ENCODE measurements at regions not wholly inside any gene's neighbourhood (a gene's known extent, or its start where the extent isn't known, plus 50 kb on each side); places are given as distances from the start of the nearest gene placed in this dataset.

DNA sequence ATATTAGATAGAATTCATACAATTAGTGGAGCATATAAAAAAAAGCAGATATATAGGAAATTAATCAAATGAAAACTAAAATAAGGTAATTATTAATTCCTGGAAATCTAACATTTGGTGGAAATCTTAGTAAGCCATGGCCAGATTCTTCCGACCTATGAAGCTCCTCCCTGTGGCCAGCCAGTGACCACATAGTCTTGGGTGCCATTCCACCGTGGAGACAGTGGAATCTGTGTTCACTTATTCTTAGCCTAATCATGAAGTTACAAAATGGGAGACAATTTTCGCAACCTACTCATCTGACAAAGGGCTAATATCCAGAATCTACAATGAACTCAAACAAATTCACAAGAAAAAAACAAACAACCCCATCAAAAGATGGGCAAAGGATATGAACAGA, 241.9 kb upstream of the FLRT2 start:
- Histone ChIP-seq H3K27ac (no peak overlapping the region), H3K36me3 (no peaks in the 10 kb centered on the region), H3K4me3 (no peak overlapping the region), H3K9me3 (no peaks in the 10 kb centered on the region), H3K27me3 (no peaks in the 10 kb centered on the region), H3K4me1 (no peaks in the 10 kb centered on the region)
- no peak for DNase-seq (ENCODE audit: extremely low spot score in 2 of 2)
- intact Hi-C loops (cut with DNase I) = no loop called here
- TF ChIP-seq, protein P1, sequence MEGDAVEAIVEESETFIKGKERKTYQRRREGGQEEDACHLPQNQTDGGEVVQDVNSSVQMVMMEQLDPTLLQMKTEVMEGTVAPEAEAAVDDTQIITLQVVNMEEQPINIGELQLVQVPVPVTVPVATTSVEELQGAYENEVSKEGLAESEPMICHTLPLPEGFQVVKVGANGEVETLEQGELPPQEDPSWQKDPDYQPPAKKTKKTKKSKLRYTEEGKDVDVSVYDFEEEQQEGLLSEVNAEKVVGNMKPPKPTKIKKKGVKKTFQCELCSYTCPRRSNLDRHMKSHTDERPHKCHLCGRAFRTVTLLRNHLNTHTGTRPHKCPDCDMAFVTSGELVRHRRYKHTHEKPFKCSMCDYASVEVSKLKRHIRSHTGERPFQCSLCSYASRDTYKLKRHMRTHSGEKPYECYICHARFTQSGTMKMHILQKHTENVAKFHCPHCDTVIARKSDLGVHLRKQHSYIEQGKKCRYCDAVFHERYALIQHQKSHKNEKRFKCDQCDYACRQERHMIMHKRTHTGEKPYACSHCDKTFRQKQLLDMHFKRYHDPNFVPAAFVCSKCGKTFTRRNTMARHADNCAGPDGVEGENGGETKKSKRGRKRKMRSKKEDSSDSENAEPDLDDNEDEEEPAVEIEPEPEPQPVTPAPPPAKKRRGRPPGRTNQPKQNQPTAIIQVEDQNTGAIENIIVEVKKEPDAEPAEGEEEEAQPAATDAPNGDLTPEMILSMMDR (IDR thresholded peaks at IDR 0.05) = no peak
- TF ChIP-seq POLR2A (IDR thresholded peaks at IDR 0.05) (no peak), POLR2AphosphoS5 (IDR thresholded peaks at IDR 0.05; ENCODE audit: insufficient read depth in 1 of 2, low read depth in 1 of 2) (no peak)

DNA sequence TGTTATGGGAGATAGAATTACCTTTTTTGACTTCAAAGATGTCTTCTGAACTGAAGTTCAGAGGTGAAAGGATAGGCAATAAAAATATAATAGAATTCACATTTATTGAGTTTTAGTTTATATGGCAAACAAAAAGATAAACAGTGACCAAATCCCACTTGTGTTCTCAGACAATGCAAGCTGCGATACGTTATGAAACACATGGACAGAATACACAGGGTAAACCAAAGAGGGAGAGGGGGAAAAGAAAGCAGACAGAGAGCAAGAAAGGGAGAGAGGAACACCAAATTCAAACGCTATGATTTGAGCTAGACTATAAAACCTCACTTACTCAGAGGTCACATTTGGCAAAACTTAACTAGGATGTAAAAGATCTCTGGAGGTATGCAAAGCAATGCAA, 238.2 kb upstream of the FLRT2 start:
- no peak overlapping the region for H3K27ac ChIP-seq
- H3K4me1 ChIP-seq = no peaks in the 10 kb centered on the region
- no peak overlapping the region for H3K4me3 ChIP-seq
- H3K36me3 ChIP-seq = no peaks in the 10 kb centered on the region
- no peak for DNase-seq (ENCODE audit: extremely low spot score in 2 of 2)
- H3K9me3 ChIP-seq = no peaks in the 10 kb centered on the region
- no peak for TF ChIP-seq POLR2AphosphoS5 (IDR thresholded peaks at IDR 0.05; ENCODE audit: insufficient read depth in 1 of 2, low read depth in 1 of 2)
- TF ChIP-seq POLR2A (IDR thresholded peaks at IDR 0.05) = no peak
- TF ChIP-seq, protein P1 (IDR thresholded peaks at IDR 0.05) = no peak
- no peaks in the 10 kb centered on the region for H3K27me3 ChIP-seq
- intact Hi-C loops (cut with DNase I) = no loop called here

DNA sequence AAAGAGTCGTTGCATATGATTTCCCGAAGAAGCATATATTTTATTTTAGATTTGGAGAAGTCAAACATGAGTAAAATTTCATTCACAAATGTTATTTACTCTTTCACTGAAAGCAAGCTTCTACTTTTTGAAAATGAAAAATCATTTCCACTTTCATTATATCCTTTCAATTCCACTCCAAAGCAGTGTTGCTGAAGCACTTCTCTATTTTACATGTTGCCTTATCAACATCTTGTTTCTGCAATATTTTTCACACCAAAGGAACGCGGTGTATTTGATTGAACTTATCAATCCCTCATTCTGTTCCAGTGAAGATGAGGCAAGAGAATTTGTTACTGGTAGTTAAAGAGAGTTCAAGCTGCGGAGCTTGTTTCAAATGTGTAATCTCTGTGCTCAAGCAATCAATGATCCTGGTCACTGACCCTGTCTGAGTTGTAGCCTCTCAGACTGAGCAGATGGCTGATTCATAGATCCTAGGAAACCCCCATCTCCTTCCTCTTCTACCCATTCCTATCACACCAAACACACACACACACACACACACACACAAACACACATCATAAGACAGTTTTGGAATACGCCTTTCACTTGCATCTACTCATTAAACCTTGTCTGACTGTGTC, 236.2 kb upstream of the FLRT2 start:
- DNase-seq (ENCODE audit: extremely low spot score in 2 of 2) = no peak
- Histone ChIP-seq H3K4me3 (no peak overlapping the region), H3K4me1 (no peaks in the 10 kb centered on the region), H3K27me3 (no peaks in the 10 kb centered on the region), H3K9me3 (no peaks in the 10 kb centered on the region), H3K36me3 (no peaks in the 10 kb centered on the region), H3K27ac (no peak overlapping the region)
- intact Hi-C loops (cut with DNase I) = no loop called here
- TF ChIP-seq, protein P1 (IDR thresholded peaks at IDR 0.05) = no peak
- TF ChIP-seq POLR2AphosphoS5 (IDR thresholded peaks at IDR 0.05; ENCODE audit: insufficient read depth in 1 of 2, low read depth in 1 of 2) (no peak), POLR2A (IDR thresholded peaks at IDR 0.05) (no peak)

DNA sequence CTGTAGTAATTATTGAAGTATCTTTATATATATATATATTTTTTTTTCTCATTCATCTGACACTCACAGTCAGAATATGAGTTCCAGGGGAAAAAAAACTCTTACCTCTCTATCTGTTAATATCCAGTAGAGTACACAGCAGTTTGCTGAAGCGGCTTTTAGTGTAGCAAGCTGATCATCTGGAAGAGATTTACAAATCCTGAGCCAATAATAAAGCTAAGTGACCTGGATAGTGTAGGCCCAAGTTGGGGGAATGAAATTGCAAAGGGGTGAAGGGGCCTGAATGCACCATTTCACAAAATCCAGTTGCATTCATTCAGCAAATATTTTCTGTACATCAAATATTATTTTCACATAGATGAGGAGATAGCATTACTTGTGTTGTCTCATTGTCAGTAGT, 234.6 kb upstream of the FLRT2 start:
- intact Hi-C loops (cut with DNase I) = no loop called here
- H3K4me1 ChIP-seq = no peaks in the 10 kb centered on the region
- no peak overlapping the region for H3K4me3 ChIP-seq
- DNase-seq (ENCODE audit: extremely low spot score in 2 of 2) = no peak
- no peaks in the 10 kb centered on the region for H3K27me3 ChIP-seq
- no peaks in the 10 kb centered on the region for H3K9me3 ChIP-seq
- TF ChIP-seq, protein P1 (IDR thresholded peaks at IDR 0.05) = no peak
- no peak for TF ChIP-seq POLR2A (IDR thresholded peaks at IDR 0.05)
- TF ChIP-seq POLR2AphosphoS5 (IDR thresholded peaks at IDR 0.05; ENCODE audit: insufficient read depth in 1 of 2, low read depth in 1 of 2) = no peak
- H3K27ac ChIP-seq = no peak overlapping the region
- no peaks in the 10 kb centered on the region for H3K36me3 ChIP-seq

DNA sequence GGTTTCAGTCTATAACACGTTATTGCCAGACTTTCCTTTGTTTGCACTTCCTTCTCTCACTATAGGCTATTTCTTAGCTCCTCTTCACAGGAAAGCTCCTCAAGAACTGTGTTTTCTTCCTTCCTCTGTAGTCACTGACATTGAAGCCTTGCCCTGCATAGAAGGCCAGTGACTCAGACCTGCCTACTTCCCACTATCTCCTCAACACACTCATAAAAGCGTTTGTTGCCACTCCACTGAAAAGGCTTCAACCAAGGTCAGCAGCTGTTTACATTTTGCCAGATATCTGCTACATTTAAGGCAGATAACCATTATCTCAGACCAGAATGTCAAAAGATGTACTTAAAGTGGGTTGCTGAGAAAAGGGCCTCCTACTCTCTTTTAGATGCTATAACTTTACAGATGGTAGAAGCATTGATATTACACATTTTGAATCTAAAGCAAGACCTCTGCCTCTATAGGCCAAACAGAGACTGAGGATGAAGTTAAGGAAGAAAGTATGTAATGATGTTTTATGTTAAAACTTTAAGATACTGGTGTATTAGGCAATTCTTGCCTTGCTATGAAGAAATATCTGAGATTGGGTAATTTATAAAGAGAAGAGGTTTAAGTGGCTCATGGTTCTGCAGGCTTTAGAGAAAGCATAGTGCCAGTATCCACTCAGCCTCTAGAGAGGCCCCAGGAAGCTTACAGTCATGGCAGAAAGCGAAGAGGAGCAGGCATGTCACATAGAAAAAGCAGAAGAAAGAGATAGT, 233.3 kb upstream of the FLRT2 start:
- Histone ChIP-seq H3K27me3 (no peaks in the 10 kb centered on the region), H3K27ac (no peak overlapping the region), H3K36me3 (no peaks in the 10 kb centered on the region), H3K4me1 (no peaks in the 10 kb centered on the region), H3K9me3 (no peaks in the 10 kb centered on the region), H3K4me3 (no peak overlapping the region)
- no peak for DNase-seq (ENCODE audit: extremely low spot score in 2 of 2)
- intact Hi-C loops (cut with DNase I) = no loop called here
- TF ChIP-seq POLR2A (IDR thresholded peaks at IDR 0.05) (no peak), POLR2AphosphoS5 (IDR thresholded peaks at IDR 0.05; ENCODE audit: insufficient read depth in 1 of 2, low read depth in 1 of 2) (no peak)
- TF ChIP-seq, protein P1 (IDR thresholded peaks at IDR 0.05) = no peak

Measured in vagina (tissue), 2 donors.